ENCODE measurements at regions not wholly inside any gene's neighbourhood (a gene's known extent, or its start where the extent isn't known, plus 50 kb on each side); places are given as distances from the start of the nearest gene placed in this dataset.

DNA sequence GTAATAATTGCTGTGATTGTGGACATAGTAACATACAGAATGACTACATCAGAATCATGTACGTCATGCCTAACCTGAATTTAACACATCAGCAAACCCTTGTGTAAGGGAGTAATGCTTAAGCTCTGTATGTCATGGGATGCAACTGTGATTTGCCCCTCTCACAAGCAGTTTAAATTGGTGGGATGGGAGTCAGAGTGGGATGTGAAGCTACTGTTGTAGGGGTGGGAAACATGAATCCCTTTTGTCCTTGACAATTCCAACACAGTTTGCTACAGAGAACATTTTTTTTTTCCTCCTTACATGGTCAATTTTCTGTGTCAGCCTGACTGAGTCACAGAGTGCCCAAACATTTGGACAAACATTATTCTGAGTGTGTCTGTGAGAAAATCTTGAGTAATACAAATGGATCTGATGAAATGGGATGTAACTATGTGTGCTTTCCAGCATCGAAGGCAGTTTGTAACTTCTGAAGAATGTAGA lies 392.8 kb downstream of the GPM6A start:
- TF ChIP-seq EP300 (IDR thresholded peaks at IDR 0.05) (no peak), POLR2AphosphoS5 (IDR thresholded peaks at IDR 0.05) (no peak), POLR2A (IDR thresholded peaks at IDR 0.05) (no peak)

All from upper lobe of left lung (tissue), 4 donors.